Heart left ventricle (tissue), 13 donors: ENCODE measurements at regions not wholly inside any gene's neighbourhood (a gene's known extent, or its start where the extent isn't known, plus 50 kb on each side); places are given as distances from the start of the nearest gene placed in this dataset.

Experiments
- POLR2A ChIP-seq, 2 donors: fragments of 450-650 bp; IDR thresholded peaks; one replicate each; pipeline ENCODE4 v1.6.1; 2017; ENCODE audit warnings: antibody characterized with exemption in 2 of 2, mild to moderate bottlenecking in 2 of 2, moderate library complexity in 2 of 2
- TF ChIP-seq, protein P1 (sequence below), 12 donors: fragments of 200-600 bp; sonication (generic) in 4 of 12; IDR thresholded peaks; one replicate each; pipeline versions ENCODE4 v1.5.0 to v1.8.0; 2018 to 2022; ENCODE audit warnings: antibody characterized with exemption in 12 of 12, mild to moderate bottlenecking in 5 of 12
- donor health status: ischemic (EF 13 %, LVEDD 7.1; RV severe dilation, severe dysfunction).
- donor health status: DM: no; HTN: yes; CAD: no.
- donor health status: DM: no; HTN: no; CAD: no.
- donor health status: ischemic (EF 25% LVEDD 6.9; RV normal size, moderate dysfunction).
- donor health status: ischemic (EF 25% LVEDD 5.7; RV mildly dilated, moderate dysfunction).
- donor health status: ischemic (EF 35%, LVEDD 5.7; RV mildly dilated, moderate dysfunction).
- donor health status: nonischemic (EF 11% LVEDD 7.7; RV severe dilation, severe dysfunction).
- donor health status: DM: yes; HTN: yes; CAD: no.
- donor health status: PGD.
- donor health status: ischemic (EF 29% LVEDD 5.4; RV normal size, mild dysfunction).
- donor health status: nonischemic (EF 23%, LVEDD 6.1; RV moderate dilation, normal function).

DNA sequence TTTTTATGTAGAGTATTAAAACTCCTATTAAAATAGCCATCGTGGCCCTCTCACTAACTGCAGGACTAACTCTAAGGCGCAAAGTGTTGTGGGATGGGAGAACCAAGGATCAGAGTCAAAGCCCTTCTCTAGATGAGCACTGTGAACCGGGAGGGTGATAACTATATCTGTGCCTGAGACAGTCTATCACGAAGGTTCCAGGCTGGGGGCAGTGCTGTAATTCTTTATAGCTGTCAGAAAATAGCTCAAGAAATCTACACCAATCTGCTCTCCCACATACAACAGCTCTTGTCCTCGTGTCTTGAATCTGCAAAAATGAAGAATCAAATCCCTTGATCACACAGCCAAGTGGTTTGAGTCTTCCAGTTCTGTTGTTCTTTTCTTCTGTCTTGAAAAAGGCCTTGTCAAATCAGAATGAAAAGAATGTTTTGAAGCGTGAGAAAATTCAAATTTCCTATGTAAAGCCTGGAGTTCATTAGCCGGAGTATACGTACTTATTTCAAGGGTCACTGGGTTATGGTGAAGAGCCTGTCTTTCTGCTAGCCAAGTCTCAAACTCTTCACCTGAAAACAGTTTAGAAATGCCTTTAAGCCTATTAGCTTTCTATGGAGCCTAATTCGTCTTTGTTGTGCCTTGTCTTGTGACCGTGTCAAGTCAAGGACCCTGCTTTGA, 185.3 kb upstream of the NECTIN3 start:
- TF ChIP-seq, protein P1, sequence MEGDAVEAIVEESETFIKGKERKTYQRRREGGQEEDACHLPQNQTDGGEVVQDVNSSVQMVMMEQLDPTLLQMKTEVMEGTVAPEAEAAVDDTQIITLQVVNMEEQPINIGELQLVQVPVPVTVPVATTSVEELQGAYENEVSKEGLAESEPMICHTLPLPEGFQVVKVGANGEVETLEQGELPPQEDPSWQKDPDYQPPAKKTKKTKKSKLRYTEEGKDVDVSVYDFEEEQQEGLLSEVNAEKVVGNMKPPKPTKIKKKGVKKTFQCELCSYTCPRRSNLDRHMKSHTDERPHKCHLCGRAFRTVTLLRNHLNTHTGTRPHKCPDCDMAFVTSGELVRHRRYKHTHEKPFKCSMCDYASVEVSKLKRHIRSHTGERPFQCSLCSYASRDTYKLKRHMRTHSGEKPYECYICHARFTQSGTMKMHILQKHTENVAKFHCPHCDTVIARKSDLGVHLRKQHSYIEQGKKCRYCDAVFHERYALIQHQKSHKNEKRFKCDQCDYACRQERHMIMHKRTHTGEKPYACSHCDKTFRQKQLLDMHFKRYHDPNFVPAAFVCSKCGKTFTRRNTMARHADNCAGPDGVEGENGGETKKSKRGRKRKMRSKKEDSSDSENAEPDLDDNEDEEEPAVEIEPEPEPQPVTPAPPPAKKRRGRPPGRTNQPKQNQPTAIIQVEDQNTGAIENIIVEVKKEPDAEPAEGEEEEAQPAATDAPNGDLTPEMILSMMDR (IDR thresholded peaks at IDR 0.05) = no peak
- TF ChIP-seq POLR2A (IDR thresholded peaks at IDR 0.05) = no peak
